Activated T-helper 1 cell treated with anti-CD3 and anti-CD28 coated beads, Interleukin-12 subunit alpha, Interleukin-12 subunit beta, Interleukin-2, Interleukin-4 antibody, amounts not matched to agents 30 ng/mL and 10 ng/mL and 1 ng/mL, durations not matched to agents 14 hours and 24 hours and 36 hours (primary cell): ENCODE measurements at regions not wholly inside any gene's neighbourhood (a gene's known extent, or its start where the extent isn't known, plus 50 kb on each side); places are given as distances from the start of the nearest gene placed in this dataset.
"Not testable (repeated sequence)": the region's sequence is repeated elsewhere in the genome, so short reads cannot be mapped to it uniquely, and the experiment has no call there.

ENCODE experiments used
- DNase-seq: peaks from one replicate; pipeline ENCODE4 v3.0.0; 2021; ENCODE audit warnings: low spot score
- H3K27ac Mint-ChIP-seq: one replicate; pipeline ENCODE4 v1.8.0; 2021; ENCODE audit warnings: mild to moderate bottlenecking, mixed read lengths
- H3K27me3 Mint-ChIP-seq: one replicate; pipeline ENCODE4 v1.8.0; 2022; ENCODE audit warnings: mild to moderate bottlenecking, moderate library complexity, mixed read lengths; ENCODE audit not compliant: insufficient read depth
- H3K36me3 Mint-ChIP-seq: one replicate; pipeline ENCODE4 v1.8.0; 2021; ENCODE audit warnings: low read depth, mixed read lengths
- H3K4me1 Mint-ChIP-seq: one replicate; pipeline ENCODE4 v1.8.0; 2021; ENCODE audit warnings: low read depth, mixed read lengths
- H3K4me3 Mint-ChIP-seq: one replicate; pipeline ENCODE4 v1.8.0; 2021; ENCODE audit warnings: mild to moderate bottlenecking, moderate library complexity, mixed read lengths
- H3K9me3 Mint-ChIP-seq: one replicate; pipeline ENCODE4 v1.8.0; 2021; ENCODE audit warnings: mixed read lengths
- intact Hi-C: fragments of 100-400 bp; cut with micrococcal nuclease; formaldehyde crosslinking; loops from one replicate; pipeline ENCODE4 v1.15.1; 2024

DNA sequence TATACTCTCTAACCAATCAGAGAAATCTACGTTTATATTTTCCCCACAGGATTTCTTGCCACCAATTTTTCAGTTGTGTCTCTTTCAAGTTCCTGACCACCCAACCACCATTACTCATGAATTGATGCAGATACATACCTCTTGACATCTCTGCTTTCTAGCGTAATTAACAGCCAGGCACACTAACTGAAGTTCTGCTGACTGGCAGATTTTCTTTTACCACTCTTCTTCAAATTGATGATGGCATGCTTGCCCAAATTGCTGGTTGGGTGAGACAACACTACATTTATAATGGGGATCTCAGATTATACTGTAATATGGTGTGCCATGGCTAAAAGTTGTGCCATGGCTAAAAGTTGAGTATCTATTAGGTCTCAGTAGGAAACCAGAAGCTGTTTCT, 566.7 kb downstream of the ADGRL2 start:
- Mint-ChIP-seq H3K4me3 (no peak overlapping the region), H3K4me1 (no peaks in the 10 kb centered on the region), H3K27ac (no peak overlapping the region), H3K27me3 (no peaks in the 10 kb centered on the region), H3K9me3 (no peaks in the 10 kb centered on the region), H3K36me3 (no peaks in the 10 kb centered on the region)
- no peak for DNase-seq
- intact Hi-C loops: no loop called here

DNA sequence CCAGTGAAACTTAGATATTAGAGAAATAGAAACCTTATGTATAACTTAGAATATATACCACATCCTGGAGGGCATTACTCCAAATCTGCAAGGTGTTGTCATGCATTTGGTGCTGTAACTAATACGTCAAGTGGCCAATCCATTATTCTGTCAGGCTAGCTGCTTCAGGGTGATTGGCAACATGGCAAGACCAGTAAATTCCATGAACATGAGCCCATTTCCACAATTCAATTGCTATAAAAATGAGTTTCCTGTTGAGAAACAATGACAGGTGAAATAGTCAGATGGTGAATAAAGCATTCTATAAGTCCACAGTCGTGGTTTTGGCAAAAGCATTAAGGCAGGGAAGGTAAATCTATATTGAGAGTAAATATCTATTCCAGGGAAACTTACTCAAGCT, 566.0 kb downstream of the ADGRL2 start:
- Mint-ChIP-seq H3K36me3 (no peaks in the 10 kb centered on the region), H3K27me3 (no peaks in the 10 kb centered on the region), H3K4me1 (no peaks in the 10 kb centered on the region), H3K27ac (no peak overlapping the region), H3K9me3 (no peaks in the 10 kb centered on the region), H3K4me3 (no peak overlapping the region)
- no peak for DNase-seq
- intact Hi-C loops: no loop called here

DNA sequence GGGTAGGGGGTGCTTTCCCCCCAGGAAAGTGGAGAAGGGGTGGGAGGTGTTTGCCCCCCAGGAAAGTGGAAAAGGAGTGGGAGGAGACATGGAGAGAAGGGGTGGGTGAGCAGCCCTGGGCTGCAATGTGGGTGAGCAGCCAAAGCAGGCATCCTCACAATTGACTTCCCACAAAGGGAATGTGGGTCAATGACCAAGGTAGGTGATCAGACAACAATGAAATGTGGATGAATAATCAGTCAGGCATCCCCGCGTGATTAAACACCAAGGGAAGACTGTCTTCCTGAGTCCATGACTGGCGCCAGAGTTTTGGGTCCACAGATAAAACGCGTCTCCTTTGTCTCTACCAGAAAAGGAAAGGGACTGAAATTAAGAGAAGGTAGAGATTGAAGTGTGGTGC, 558.8 kb downstream of the ADGRL2 start:
- H3K4me1 Mint-ChIP-seq, intact Hi-C loops, H3K4me3 Mint-ChIP-seq, H3K36me3 Mint-ChIP-seq, H3K27me3 Mint-ChIP-seq, H3K27ac Mint-ChIP-seq, H3K9me3 Mint-ChIP-seq, DNase-seq: not testable (repeated sequence)

DNA sequence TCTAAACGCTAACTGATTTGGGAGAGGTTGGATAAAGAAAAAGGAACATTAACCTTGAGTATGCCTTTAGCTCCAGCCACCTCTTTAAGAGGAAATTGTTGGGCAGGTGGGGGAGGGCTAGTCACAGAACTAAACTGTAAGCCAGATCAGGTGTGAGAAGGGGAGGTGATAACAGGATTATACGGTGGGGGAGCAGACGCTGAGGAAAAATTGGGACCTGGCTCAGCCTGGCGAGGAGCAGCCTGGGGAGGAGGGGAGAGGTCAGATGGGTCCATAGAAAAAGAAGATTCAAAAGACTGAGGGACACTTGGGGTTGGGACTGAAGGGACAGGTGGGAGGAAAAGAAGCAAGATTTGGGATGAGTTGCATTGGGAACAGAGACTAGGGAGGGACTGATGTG, 558.0 kb downstream of the ADGRL2 start:
- DNase-seq, H3K4me1 Mint-ChIP-seq, H3K9me3 Mint-ChIP-seq, intact Hi-C loops, H3K27me3 Mint-ChIP-seq, H3K27ac Mint-ChIP-seq, H3K4me3 Mint-ChIP-seq, H3K36me3 Mint-ChIP-seq: not testable (repeated sequence)

DNA sequence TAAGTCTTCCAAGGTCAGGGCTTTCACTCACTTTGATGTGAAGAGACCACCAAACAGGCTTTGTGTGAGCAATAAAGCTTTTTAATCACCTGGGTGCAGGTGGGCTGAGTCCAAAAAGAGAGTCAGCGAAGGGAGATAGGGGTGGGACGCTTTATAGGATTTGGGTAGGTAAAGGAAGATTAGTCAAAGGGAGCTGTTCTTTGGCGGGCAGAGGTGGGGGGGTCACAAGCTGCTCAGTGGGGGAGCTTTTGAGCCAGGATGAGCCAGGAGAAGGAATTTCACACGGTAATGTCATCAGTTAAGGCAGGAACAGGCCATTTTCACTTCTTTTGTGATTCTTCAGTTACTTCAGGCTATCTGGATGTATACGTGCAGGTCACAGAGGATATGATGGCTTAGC, 553.8 kb downstream of the ADGRL2 start:
- H3K9me3 Mint-ChIP-seq: peaks cover 11% of the 10 kb centered on the region
- H3K4me3 Mint-ChIP-seq: not testable (repeated sequence)

DNA sequence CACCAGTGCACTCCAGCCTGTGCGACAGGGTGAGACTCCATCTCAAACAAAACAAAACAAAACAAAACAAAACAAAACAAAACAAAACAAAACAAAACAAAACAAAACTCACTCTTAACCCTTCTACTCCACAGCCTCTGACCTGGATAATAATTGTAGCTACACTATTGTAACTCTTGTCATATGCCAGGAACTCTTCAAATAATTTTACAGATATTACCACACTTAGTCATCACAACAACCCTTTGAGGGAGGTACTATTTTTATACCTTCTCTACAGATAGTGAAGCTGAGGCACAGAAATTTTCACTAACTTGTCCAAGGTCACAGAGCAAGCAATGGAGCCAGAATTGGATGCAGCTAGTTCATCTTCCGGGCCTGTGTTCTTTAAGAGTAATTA, 547.8 kb downstream of the ADGRL2 start:
- no peak overlapping the region for H3K27ac Mint-ChIP-seq
- H3K36me3 Mint-ChIP-seq: no peaks in the 10 kb centered on the region
- H3K27me3 Mint-ChIP-seq: no peaks in the 10 kb centered on the region
- intact Hi-C loops: no loop called here
- H3K4me1 Mint-ChIP-seq: no peaks in the 10 kb centered on the region
- DNase-seq: no peak
- peaks cover 22% of the 10 kb centered on the region for H3K9me3 Mint-ChIP-seq
- H3K4me3 Mint-ChIP-seq: no peak overlapping the region

More for the DNA sequence above, 553.8 kb downstream of the ADGRL2 start:
- H3K36me3 Mint-ChIP-seq, intact Hi-C loops, DNase-seq, H3K4me1 Mint-ChIP-seq, H3K27me3 Mint-ChIP-seq, H3K27ac Mint-ChIP-seq: not testable (repeated sequence)

DNA sequence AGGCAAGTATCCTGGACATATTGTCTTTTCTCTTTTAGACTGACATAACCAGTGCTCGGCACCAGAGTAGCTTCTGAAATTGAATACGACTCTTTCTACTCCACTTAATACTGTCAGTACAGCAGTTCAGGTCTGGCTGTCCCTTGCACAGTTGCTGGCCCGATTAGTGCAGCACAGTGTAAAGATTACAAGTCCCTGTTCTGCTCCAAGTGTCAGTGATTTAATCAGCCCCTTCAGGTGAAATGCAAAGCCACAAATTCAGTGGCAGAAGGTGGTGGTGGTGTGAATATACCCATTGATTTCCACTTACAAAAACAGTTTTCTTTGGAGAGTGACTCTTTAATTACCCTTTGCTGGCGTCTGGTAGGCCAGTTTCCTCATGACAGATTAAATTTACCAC, 545.4 kb downstream of the ADGRL2 start:
- intact Hi-C loops: no loop called here
- Mint-ChIP-seq H3K9me3 (peaks cover 22% of the 10 kb centered on the region), H3K4me1 (no peaks in the 10 kb centered on the region)

DNA sequence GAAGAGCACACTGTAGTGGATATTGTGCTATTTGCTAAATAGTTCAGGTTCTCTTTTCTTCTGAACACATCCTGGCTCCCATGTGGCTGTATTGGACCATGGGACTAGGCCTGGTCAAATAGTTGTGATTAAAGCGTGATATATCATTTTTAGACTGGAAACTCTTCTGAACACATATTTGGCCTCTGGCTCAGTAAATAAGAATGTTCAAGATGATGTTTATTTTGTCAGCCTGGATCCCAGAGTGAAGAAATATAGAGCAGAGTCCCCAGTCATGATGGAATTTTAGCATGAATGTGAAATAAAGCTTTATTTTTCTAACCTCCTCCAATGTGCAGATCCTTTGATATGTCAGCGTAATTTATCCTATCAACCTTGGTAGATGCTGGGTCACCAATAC, 542.6 kb downstream of the ADGRL2 start:
- Mint-ChIP-seq H3K27ac (no peak overlapping the region), H3K9me3 (peaks cover under 1% of the 10 kb centered on the region), H3K4me3 (no peak overlapping the region), H3K36me3 (no peaks in the 10 kb centered on the region), H3K27me3 (peaks cover 1% of the 10 kb centered on the region), H3K4me1 (no peaks in the 10 kb centered on the region)
- intact Hi-C loops: no loop called here
- no peak for DNase-seq

More for the DNA sequence above, 545.4 kb downstream of the ADGRL2 start:
- Mint-ChIP-seq H3K27me3 (peaks cover 1% of the 10 kb centered on the region), H3K4me3 (no peak overlapping the region), H3K36me3 (no peaks in the 10 kb centered on the region), H3K27ac (no peak overlapping the region)
- DNase-seq: no peak

DNA sequence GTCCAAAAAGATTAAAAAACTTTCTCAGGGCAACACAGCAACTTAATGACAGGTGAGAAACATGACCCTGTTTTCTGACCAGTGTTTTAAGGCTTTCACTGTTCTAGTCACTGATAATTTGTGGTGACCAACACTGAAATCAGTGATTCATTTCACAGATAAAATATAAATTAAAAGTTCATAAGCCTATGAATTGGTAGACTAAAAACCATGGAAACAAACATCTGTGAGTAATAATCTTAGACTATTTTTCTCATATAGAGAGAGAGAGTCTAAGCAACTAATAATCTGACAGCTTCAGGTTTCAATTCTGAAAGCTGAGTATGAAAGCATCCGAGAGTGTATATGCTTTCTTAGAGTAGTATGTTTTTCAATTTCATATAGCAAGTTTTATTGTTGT, 536.9 kb downstream of the ADGRL2 start:
- H3K4me1 Mint-ChIP-seq: no peaks in the 10 kb centered on the region
- intact Hi-C loops: no loop called here

DNA sequence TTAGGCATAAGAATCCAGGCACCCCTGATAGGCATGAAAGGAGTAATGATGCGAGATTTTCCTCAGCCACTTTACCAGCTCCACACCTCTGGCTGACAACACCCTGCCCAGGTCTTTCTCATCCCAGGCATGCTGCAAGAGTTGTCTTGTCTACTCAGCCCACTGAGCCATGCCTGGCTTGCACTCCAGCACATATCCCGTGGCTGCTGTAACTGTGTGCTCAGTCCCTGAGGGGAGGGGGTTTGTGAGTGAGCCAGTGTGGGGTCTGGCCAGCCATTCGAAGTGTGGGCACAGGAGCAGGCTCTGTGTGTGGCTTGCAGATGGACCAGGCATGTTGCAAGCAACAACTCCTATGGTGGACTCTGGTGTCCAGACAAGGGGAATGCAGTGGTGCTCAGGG, 529.6 kb downstream of the ADGRL2 start:
- no peaks in the 10 kb centered on the region for H3K36me3 Mint-ChIP-seq
- H3K4me1 Mint-ChIP-seq: no peaks in the 10 kb centered on the region
- no peaks in the 10 kb centered on the region for H3K27me3 Mint-ChIP-seq
- no peak overlapping the region for H3K27ac Mint-ChIP-seq
- intact Hi-C loops: no loop called here
- H3K4me3 Mint-ChIP-seq: no peak overlapping the region
- DNase-seq: no peak
- H3K9me3 Mint-ChIP-seq: peaks cover 4% of the 10 kb centered on the region

More for the DNA sequence above, 536.9 kb downstream of the ADGRL2 start:
- Mint-ChIP-seq H3K27ac (no peak overlapping the region), H3K36me3 (no peaks in the 10 kb centered on the region), H3K4me3 (no peak overlapping the region), H3K27me3 (no peaks in the 10 kb centered on the region), H3K9me3 (no peaks in the 10 kb centered on the region)
- no peak for DNase-seq

DNA sequence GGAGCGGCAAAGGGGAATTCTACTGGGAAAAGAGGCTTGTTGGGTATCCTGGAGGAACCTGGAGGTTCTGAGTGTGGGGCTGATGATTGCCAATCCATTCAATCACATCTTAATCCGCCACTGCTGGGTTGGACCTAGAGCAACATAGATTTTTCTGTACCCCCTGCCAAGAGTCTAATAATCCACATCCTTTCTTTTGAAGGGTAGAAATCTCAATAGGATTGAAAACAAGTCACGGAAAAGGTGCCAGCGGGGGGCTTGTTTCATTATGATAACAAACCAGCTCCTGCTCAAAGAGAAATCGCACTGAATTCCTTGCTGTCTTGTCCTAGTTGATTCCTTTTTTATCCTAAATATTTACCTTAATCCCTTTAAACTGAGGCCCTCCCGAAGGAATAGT, 528.5 kb downstream of the ADGRL2 start:
- H3K4me1 Mint-ChIP-seq: no peaks in the 10 kb centered on the region
- peaks cover 4% of the 10 kb centered on the region for H3K9me3 Mint-ChIP-seq
- no peak overlapping the region for H3K4me3 Mint-ChIP-seq
- no peak overlapping the region for H3K27ac Mint-ChIP-seq
- no peaks in the 10 kb centered on the region for H3K27me3 Mint-ChIP-seq
- no peaks in the 10 kb centered on the region for H3K36me3 Mint-ChIP-seq
- DNase-seq: no peak
- intact Hi-C loops: no loop called here

DNA sequence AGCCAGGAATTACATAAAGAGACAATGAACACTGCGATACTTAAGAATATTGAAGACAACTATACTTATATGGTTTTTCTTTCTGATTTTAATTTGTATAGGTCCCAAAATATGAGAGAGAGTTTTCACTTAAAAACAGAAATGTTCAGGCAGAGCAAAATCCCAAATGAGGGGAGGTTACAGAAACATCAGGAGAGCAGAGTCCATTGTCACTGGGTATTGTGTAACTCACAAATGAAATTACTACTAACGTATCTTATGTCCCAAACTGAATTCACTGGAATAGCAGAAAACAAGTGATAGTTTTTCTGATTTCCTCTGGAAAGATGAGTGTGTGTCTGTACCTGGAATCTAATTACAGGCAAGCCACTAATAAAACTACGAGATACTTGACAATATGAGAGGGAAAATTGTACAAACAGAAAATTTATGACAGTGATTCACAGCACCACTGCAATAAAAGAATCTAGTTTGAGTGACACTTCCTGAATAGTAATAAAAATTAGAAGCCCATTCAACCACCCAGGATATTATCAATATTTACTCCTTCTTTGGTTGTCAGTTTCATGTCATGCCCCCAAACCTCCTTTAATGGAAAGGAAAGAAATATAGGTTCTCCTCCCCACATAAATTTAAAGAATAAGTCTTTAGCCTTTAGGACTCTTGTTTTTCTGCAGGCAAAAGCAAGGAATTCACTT, 522.6 kb downstream of the ADGRL2 start:
- no peaks in the 10 kb centered on the region for H3K4me1 Mint-ChIP-seq
- no peak for DNase-seq
- intact Hi-C loops: no loop called here
- H3K27me3 Mint-ChIP-seq: no peaks in the 10 kb centered on the region
- no peak overlapping the region for H3K27ac Mint-ChIP-seq
- H3K9me3 Mint-ChIP-seq: no peaks in the 10 kb centered on the region
- no peaks in the 10 kb centered on the region for H3K36me3 Mint-ChIP-seq
- no peak overlapping the region for H3K4me3 Mint-ChIP-seq

DNA sequence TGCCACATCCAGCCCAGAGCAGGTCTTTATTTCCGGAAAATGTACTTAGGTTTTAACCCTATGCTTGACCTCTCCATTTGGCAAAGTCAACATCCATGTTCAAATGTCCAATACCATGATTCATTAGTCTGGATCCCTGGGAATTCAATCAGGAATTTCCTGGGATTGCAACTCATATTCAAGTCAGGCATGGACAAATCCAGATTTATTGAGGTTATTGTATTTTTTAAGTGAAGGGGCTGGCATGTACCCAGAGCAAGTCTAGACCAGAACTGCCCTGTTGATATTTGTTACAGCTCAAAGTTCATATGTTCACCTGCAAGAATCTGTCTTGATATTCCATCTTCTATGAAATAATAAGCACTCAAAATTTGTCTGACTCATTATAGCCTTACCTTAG, 521.1 kb downstream of the ADGRL2 start:
- H3K4me3 Mint-ChIP-seq: no peak overlapping the region
- DNase-seq: no peak
- intact Hi-C loops: no loop called here
- no peaks in the 10 kb centered on the region for H3K27me3 Mint-ChIP-seq
- no peak overlapping the region for H3K27ac Mint-ChIP-seq
- no peaks in the 10 kb centered on the region for H3K9me3 Mint-ChIP-seq
- H3K36me3 Mint-ChIP-seq: no peaks in the 10 kb centered on the region
- H3K4me1 Mint-ChIP-seq: no peaks in the 10 kb centered on the region

DNA sequence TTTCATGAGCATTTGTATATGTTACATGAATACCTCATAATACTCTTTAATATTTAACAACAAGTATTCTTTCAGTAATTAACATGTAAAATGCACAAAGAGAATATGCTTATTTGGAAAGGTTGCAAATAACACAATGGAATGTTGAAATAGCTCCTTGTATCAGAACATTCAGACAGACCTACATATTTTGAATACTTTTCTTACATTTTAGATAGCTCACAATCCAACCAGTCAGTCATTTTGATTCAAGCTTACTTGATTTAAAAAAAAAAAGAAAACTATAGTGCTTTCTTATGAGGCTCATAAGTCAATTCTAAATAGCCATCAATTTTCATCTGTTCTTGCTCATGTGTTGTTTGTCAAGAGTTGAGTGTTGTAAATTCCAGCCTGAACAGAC, 518.8 kb downstream of the ADGRL2 start:
- intact Hi-C loops: no loop called here
- Mint-ChIP-seq H3K27ac (no peak overlapping the region), H3K27me3 (no peaks in the 10 kb centered on the region), H3K36me3 (no peaks in the 10 kb centered on the region), H3K4me1 (no peaks in the 10 kb centered on the region), H3K4me3 (no peak overlapping the region), H3K9me3 (no peaks in the 10 kb centered on the region)
- no peak for DNase-seq
